ENCODE measurements at regions not wholly inside any gene's neighbourhood (a gene's known extent, or its start where the extent isn't known, plus 50 kb on each side); places are given as distances from the start of the nearest gene placed in this dataset.
"Not testable (repeated sequence)": the region's sequence is repeated elsewhere in the genome, so short reads cannot be mapped to it uniquely, and the experiment has no call there.

DNA sequence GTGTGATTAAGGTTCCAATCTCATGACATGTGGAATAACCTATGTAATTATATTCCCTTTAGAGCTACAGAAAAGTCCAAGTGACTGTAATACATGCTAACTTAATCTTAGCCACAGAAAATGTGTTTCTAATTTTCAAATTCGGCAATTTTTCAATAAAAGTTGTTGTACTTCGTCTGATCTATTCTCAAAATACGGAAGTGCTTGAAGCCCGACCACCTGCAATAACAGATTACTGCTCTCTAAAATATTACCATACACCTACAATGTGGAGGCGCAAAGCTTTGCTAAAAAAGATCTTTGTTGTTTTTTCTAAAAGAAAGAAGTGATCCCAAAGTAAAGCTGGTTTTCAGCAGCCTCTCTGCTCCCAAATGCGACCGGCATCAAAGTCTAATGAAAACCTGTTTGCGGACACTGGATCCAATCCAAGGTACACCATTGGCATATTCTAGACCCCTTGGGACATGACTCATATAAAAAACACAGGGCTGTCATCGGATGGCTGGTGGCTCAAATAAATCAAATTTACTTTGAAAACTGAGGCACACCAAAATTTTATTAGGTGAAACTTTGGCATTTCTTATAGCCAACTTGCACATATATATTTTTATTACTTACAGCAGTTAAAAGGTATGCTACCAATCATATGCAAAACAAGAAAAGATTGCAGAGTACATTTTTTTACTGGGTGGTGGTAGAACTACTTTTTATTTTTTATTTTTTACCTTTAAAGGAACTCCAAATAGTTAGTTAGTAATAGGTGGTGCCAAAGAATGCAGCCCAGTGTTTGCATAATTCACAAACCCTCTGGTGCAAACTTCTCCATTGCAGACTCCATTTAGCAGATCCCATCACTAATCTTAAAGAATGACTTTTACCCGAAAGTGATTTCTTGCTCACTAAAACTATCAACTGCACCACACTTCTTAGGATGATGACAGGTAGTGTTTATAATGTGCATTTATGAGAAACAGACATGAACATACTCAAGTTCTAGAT, 118.7 kb upstream of the TBX18 start:
- Histone ChIP-seq H3K27me3 (replicated peaks; ENCODE audit: control insufficient read depth, insufficient read depth, low read length) (no peaks in the 10 kb centered on the region), H3K4me1 (no peaks in the 10 kb centered on the region), H3K9me3 (no peaks in the 10 kb centered on the region), H3K36me3 (ENCODE audit: control insufficient read depth, insufficient read depth, low read length) (no peaks in the 10 kb centered on the region), H3K4me3 (ENCODE audit: low read depth, low read length) (no peak overlapping the region)
- no peaks in the 10 kb centered on the region for H3K4me1 Mint-ChIP-seq (ENCODE audit: low read depth, unreplicated experiment)
- no peak for DNase-seq
- peaks cover 9% of the 10 kb centered on the region for H3K27me3 Mint-ChIP-seq (ENCODE audit: insufficient read depth, unreplicated experiment)
- BruUV-seq (replicated peaks): no TSS peak
- CTCF ChIA-PET: no interaction called here
- no peak overlapping the region for H3K4me3 Mint-ChIP-seq (ENCODE audit: unreplicated experiment)
- no peaks in the 10 kb centered on the region for H3K9me3 Mint-ChIP-seq (ENCODE audit: unreplicated experiment)
- TF ChIP-seq, protein P1, sequence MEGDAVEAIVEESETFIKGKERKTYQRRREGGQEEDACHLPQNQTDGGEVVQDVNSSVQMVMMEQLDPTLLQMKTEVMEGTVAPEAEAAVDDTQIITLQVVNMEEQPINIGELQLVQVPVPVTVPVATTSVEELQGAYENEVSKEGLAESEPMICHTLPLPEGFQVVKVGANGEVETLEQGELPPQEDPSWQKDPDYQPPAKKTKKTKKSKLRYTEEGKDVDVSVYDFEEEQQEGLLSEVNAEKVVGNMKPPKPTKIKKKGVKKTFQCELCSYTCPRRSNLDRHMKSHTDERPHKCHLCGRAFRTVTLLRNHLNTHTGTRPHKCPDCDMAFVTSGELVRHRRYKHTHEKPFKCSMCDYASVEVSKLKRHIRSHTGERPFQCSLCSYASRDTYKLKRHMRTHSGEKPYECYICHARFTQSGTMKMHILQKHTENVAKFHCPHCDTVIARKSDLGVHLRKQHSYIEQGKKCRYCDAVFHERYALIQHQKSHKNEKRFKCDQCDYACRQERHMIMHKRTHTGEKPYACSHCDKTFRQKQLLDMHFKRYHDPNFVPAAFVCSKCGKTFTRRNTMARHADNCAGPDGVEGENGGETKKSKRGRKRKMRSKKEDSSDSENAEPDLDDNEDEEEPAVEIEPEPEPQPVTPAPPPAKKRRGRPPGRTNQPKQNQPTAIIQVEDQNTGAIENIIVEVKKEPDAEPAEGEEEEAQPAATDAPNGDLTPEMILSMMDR (IDR thresholded peaks at IDR 0.05; ENCODE audit: insufficient read depth in 1 of 2, low read depth in 1 of 2, low read length in 1 of 2, severe bottlenecking in 1 of 2, unreplicated experiment in 1 of 2): no peak
- POLR2A ChIA-PET: no interaction called here
- H3K36me3 Mint-ChIP-seq (ENCODE audit: insufficient read depth, unreplicated experiment): no peaks in the 10 kb centered on the region
- no peak overlapping the region for H3K27ac Mint-ChIP-seq (ENCODE audit: unreplicated experiment)
- intact Hi-C loops (cut with micrococcal nuclease; ENCODE audit: unreplicated experiment): no loop called here

DNA sequence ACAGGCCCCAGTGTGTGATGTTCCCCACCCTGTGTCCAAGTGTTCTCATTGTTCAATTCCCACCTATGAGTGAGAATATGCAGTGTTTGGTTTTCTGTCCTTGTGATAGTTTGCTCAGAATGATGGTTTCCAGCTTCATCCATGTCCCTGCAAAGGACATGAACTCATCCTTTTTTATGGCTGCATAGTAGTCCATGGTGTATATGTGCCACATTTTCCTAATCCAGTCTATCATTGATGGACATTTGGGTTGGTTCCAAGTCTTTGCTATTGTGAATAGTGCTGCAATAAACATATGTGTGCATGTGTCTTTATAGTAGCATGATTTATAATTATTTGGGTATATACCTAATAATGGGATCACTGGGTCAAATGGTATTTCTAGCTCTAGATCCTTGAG, 115.0 kb upstream of the TBX18 start:
- H3K36me3 Mint-ChIP-seq (ENCODE audit: insufficient read depth, unreplicated experiment); H3K9me3 Mint-ChIP-seq (ENCODE audit: unreplicated experiment); H3K27me3 ChIP-seq (replicated peaks; ENCODE audit: control insufficient read depth, insufficient read depth, low read length); H3K9me3 ChIP-seq; POLR2A ChIA-PET; intact Hi-C loops (cut with micrococcal nuclease; ENCODE audit: unreplicated experiment); H3K27ac Mint-ChIP-seq (ENCODE audit: unreplicated experiment); CTCF ChIA-PET; H3K36me3 ChIP-seq (ENCODE audit: control insufficient read depth, insufficient read depth, low read length); H3K27me3 Mint-ChIP-seq (ENCODE audit: insufficient read depth, unreplicated experiment); H3K4me1 Mint-ChIP-seq (ENCODE audit: low read depth, unreplicated experiment); H3K4me3 ChIP-seq (ENCODE audit: low read depth, low read length); BruUV-seq (replicated peaks); H3K4me3 Mint-ChIP-seq (ENCODE audit: unreplicated experiment); H3K4me1 ChIP-seq; DNase-seq: not testable (repeated sequence)

DNA sequence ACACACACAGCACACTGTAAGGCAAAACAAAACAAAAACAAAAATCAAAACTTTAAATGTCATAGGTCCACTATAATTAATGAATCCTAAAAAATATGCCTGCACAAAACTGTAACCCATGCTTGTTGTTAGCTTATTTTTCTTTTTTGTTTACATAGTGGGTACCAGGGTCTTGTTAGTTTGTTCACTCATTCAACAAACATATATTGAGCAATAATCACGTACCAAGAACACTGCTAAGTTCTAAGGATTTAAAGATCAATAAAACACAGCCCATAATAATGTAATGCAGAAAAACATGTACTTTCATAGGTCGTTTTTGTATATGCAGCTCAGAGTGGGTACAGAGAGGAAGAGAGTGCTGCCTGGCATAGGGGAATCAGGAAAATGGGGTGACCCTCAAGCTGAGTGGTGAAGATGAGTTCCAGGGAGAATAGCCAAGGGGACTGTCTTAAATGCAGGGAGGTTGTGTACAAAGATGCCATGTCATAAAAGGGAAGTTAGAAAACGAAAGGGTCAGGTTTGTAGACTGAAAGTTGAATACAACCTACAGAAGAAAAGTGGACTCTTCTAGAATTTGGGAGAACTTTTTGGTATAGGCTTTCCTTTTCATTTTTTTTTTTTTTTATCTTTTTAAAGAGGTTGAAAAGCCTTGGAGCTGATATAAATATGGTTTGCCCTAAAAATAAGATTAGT, 113.3 kb upstream of the TBX18 start:
- no peak overlapping the region for H3K27ac Mint-ChIP-seq (ENCODE audit: unreplicated experiment)
- intact Hi-C loops (cut with micrococcal nuclease; ENCODE audit: unreplicated experiment): no loop called here
- POLR2A ChIA-PET: no interaction called here
- no peaks in the 10 kb centered on the region for H3K9me3 Mint-ChIP-seq (ENCODE audit: unreplicated experiment)
- BruUV-seq (replicated peaks): no TSS peak
- Histone ChIP-seq H3K36me3 (ENCODE audit: control insufficient read depth, insufficient read depth, low read length) (no peaks in the 10 kb centered on the region), H3K27me3 (replicated peaks; ENCODE audit: control insufficient read depth, insufficient read depth, low read length) (no peaks in the 10 kb centered on the region), H3K9me3 (no peaks in the 10 kb centered on the region), H3K4me1 (no peaks in the 10 kb centered on the region), H3K4me3 (ENCODE audit: low read depth, low read length) (no peak overlapping the region)
- peaks cover under 1% of the 10 kb centered on the region for H3K27me3 Mint-ChIP-seq (ENCODE audit: insufficient read depth, unreplicated experiment)
- TF ChIP-seq, protein P1 (IDR thresholded peaks at IDR 0.05; ENCODE audit: insufficient read depth in 1 of 2, low read depth in 1 of 2, low read length in 1 of 2, severe bottlenecking in 1 of 2, unreplicated experiment in 1 of 2): no peak
- H3K4me1 Mint-ChIP-seq (ENCODE audit: low read depth, unreplicated experiment): no peaks in the 10 kb centered on the region
- no peak overlapping the region for H3K4me3 Mint-ChIP-seq (ENCODE audit: unreplicated experiment)
- no peaks in the 10 kb centered on the region for H3K36me3 Mint-ChIP-seq (ENCODE audit: insufficient read depth, unreplicated experiment)
- CTCF ChIA-PET: no interaction called here
- no peak for DNase-seq
